ENCODE measurements at regions not wholly inside any gene's neighbourhood (a gene's known extent, or its start where the extent isn't known, plus 50 kb on each side); places are given as distances from the start of the nearest gene placed in this dataset.

DNA sequence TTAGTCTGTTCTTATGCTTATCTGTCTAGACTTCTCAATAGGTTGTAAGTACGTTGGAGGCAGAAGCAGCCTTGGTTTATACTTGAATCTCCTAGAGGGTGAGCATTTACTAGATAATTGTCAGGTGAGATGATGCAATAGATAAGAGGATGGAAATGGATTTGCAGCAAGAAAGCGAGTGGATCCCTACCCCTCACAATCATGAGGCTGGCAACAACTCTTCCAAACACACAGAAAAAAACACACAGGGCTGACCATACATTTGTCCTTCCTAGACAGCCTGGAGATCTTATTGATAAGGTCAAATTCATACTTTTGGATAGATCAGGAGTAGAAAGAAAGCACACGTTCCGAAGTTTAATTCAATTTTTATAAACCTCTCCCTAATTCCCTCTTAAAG lies 481.4 kb upstream of the CAMK1G start:
- FAIRE-seq (peak; percentile 94), DNase-seq (ENCODE audit: insufficient read length, low spot score) (no peak)
- TF ChIP-seq, protein P1, sequence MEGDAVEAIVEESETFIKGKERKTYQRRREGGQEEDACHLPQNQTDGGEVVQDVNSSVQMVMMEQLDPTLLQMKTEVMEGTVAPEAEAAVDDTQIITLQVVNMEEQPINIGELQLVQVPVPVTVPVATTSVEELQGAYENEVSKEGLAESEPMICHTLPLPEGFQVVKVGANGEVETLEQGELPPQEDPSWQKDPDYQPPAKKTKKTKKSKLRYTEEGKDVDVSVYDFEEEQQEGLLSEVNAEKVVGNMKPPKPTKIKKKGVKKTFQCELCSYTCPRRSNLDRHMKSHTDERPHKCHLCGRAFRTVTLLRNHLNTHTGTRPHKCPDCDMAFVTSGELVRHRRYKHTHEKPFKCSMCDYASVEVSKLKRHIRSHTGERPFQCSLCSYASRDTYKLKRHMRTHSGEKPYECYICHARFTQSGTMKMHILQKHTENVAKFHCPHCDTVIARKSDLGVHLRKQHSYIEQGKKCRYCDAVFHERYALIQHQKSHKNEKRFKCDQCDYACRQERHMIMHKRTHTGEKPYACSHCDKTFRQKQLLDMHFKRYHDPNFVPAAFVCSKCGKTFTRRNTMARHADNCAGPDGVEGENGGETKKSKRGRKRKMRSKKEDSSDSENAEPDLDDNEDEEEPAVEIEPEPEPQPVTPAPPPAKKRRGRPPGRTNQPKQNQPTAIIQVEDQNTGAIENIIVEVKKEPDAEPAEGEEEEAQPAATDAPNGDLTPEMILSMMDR (IDR thresholded peaks at IDR 0.05; ENCODE audit: insufficient read depth, missing control alignments), result no peak

DNA sequence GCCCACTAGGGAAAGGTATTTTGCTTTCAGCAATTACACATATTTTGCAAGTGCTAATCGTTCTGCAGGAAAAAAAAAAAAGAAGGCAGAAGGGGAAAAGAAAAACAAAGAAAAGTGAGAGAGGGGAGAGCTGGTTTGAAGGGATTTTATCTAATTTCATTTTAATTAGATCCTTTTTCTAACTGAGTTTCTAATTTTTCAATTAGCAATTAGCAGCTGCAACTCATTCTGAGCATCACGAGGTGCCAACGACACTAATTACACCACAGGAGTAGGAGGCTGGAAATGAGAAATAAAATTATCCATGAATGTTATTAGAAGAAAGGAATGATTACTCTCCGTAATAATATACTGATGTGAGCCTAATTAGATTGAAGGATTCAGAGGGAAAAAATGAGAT lies 481.0 kb upstream of the CAMK1G start:
- TF ChIP-seq, protein P1 (IDR thresholded peaks at IDR 0.05; ENCODE audit: insufficient read depth, missing control alignments), result no peak
- no peak for FAIRE-seq
- DNase-seq (ENCODE audit: insufficient read length, low spot score), result no peak

DNA sequence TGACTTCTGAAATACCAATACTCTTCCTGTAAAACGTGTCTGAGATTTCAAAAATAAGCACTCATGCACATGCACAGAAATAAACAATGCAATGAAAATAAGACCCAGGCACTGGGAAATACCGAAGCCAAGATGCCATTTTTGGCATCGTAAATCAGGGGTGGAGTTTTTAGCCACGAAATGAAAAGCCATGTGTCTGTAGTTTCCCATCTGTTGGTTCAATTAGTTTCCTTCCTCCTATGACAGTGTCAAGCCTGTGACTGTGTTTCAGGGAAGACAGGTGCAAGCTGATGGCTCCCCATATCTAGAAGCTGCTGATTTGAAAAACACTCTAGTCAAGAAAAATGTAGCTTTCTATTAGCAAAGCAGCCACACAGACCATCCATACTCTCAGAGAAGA lies 480.4 kb upstream of the CAMK1G start:
- TF ChIP-seq, protein P1 (IDR thresholded peaks at IDR 0.05; ENCODE audit: insufficient read depth, missing control alignments), result no peak
- no peak for FAIRE-seq
- no peak for DNase-seq (ENCODE audit: insufficient read length, low spot score)

DNA sequence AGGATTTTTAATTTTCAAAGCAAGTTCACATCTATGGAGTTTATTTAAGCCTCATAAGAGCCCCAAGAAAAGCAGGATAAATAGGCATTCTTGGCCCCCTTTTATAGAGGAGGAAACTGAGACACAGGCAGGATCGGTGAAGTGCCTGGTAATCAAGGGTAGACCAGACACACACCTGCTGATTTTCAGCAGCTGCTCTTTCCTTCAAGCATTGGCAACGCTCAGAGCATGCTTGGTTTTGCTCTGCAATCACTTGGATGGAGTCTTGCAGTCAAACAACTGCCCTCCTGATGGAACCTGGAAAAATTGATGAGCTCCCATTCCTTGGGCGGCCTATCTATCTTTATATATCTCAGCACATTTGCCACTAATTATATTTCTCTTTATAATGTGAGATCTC lies 478.9 kb upstream of the CAMK1G start:
- DNase-seq (ENCODE audit: insufficient read length, low spot score) (no peak), FAIRE-seq (no peak)
- TF ChIP-seq, protein P1 (IDR thresholded peaks at IDR 0.05; ENCODE audit: insufficient read depth, missing control alignments), result no peak

DNA sequence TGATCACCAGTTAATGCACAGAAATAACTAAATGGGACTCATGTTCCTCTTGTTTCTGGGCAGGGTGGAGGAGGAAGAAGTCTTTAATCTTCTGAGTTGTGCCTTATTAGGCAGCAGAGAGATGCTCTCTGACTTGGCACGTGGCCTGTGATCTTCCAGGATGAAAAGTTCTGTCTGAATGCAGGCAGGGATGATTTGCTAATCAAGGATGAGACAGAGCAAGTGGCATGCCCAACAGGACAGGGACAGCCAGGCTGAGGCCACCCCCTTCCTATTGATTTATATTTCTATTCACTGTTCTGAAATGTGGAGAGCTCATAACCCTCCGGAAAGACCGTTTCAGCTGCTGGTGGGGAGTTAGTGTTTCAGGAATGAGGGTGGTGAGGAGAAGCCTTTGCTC lies 477.8 kb upstream of the CAMK1G start:
- TF ChIP-seq, protein P1 (IDR thresholded peaks at IDR 0.05; ENCODE audit: insufficient read depth, missing control alignments), result no peak
- no peak for FAIRE-seq
- DNase-seq (ENCODE audit: insufficient read length, low spot score), result no peak

DNA sequence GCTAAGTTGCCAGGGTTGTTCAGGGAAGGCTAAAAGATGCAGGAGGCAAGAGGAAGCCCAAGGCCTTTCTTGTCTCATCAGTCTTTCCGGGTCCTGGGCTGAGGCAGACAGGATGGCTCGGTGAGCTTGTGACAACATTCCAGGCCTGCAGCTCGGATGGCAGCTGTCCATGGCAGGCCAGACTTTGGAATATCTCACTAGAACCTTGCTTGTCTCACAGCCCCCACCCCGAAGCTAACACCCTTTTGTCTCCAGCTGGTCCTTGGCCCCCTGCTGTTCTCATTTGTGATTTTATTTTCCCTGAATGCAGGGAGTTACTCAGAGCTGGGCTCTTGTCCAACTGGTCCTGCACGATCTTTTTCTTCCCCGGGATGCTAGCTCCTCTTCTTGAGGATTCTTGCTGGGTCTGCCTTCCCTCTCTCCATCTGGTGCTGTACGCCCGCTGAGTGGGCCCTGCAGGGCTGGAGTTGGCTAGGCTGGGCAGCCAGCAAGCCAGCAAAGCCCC lies 477.2 kb upstream of the CAMK1G start:
- FAIRE-seq (no peak), DNase-seq (ENCODE audit: insufficient read length, low spot score) (no peak)
- TF ChIP-seq, protein P1 (IDR thresholded peaks at IDR 0.05; ENCODE audit: insufficient read depth, missing control alignments), result no peak

DNA sequence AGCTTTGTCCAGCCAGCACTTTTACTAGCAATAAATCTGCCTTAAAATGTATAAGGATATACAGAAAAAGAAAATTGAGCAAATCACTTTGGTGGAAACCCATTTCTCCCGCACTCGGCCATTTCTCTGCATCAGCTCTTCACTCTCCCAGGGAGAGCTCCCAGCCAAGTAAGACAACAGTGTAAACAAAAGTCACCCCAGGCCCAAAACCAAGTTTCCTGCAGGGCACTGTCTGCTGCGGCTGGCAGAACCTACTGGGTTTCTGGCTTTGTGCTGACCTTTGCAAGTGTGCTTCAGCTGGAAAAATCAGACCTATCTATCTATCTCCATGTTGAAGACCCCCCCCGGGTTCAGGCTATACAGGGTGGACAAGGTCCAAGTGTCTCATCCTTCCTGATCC lies 476.7 kb upstream of the CAMK1G start:
- no peak for DNase-seq (ENCODE audit: insufficient read length, low spot score)
- TF ChIP-seq, protein P1 (IDR thresholded peaks at IDR 0.05; ENCODE audit: insufficient read depth, missing control alignments), result no peak
- no peak for FAIRE-seq
